IMR-90 (cell line): ENCODE measurements at regions not wholly inside any gene's neighbourhood (a gene's known extent, or its start where the extent isn't known, plus 50 kb on each side); places are given as distances from the start of the nearest gene placed in this dataset.
"Not testable (repeated sequence)": the region's sequence is repeated elsewhere in the genome, so short reads cannot be mapped to it uniquely, and the experiment has no call there.

Experiments
- ATAC-seq: fragments of 200-7000 bp; cut with Tn5 transposase; 2 replicates; pipeline ENCODE4 v1.9.1; 2020; ENCODE audit warnings: low read depth, mild to moderate bottlenecking, moderate library complexity
- BruUV-seq: library from RNA; stranded (reverse); fragments of 400-500 nt; replicated peaks from 2 replicates; lab custom pipeline; 2021; lab: Mats Ljungman, UMichigan
- CTCF ChIA-PET: fragments of 300-600 bp; formaldehyde crosslinking; extraction: SDS; loops from one replicate; lab custom pipeline; 2021; ENCODE audit warnings: antibody characterized with exemption; lab: Yijun Ruan, JAX
- POLR2A ChIA-PET: fragments of 300-600 bp; sonication (Branson Sonifier 250); formaldehyde crosslinking; loops from one replicate; lab custom pipeline; 2022; ENCODE audit warnings: antibody characterized with exemption; ENCODE audit not compliant: unreplicated experiment; lab: Charles Lee
- DNase-seq: peaks from one replicate; pipeline ENCODE4 v3.0.0; 2013
- H2AFZ ChIP-seq: replicated peaks from 2 replicates; pipeline ENCODE3; 2013; ENCODE audit warnings: low read length, mild to moderate bottlenecking; ENCODE audit not compliant: poor library complexity
- H2AK5ac ChIP-seq: 2 replicates; pipeline ENCODE4 v1.6.1; 2013; ENCODE audit warnings: low read depth, low read length, inconsistent platforms
- H2AK9ac ChIP-seq: replicated peaks from 2 replicates; pipeline ENCODE3; 2013; ENCODE audit warnings: mild to moderate bottlenecking, low read depth, low read length, moderate library complexity; ENCODE audit not compliant: poor library complexity
- H2BK120ac ChIP-seq: 2 replicates; pipeline ENCODE4 v1.6.1; 2013; ENCODE audit warnings: low read depth, low read length, inconsistent platforms
- H2BK15ac ChIP-seq: 3 replicates; pipeline ENCODE4 v1.6.1; 2013; ENCODE audit warnings: low read depth, low read length, inconsistent platforms
- H2BK20ac ChIP-seq: 2 replicates; pipeline ENCODE4 v1.6.1; 2013; ENCODE audit warnings: low read depth, mild to moderate bottlenecking, inconsistent platforms, low read length, moderate library complexity
- H2BK5ac ChIP-seq: 2 replicates; pipeline ENCODE4 v1.6.1; 2013; ENCODE audit warnings: mild to moderate bottlenecking, low read depth, low read length, inconsistent platforms; ENCODE audit not compliant: poor library complexity, severe bottlenecking
- H3K14ac ChIP-seq: replicated peaks from 2 replicates; pipeline ENCODE4 v1.6.1; 2013; ENCODE audit warnings: low read depth, low read length, inconsistent platforms
- H3K18ac ChIP-seq: 2 replicates; pipeline ENCODE4 v1.6.1; 2013; ENCODE audit warnings: low read depth, low read length, control low read depth
- H3K23ac ChIP-seq: 2 replicates; pipeline ENCODE4 v1.6.1; 2013; ENCODE audit warnings: low read depth, low read length, inconsistent platforms
- H3K27ac ChIP-seq: 2 replicates; pipeline ENCODE4 v1.5.1; 2013; ENCODE audit warnings: mild to moderate bottlenecking, control low read depth, low read length; ENCODE audit not compliant: insufficient read depth
- H3K27me3 ChIP-seq: 2 replicates; pipeline ENCODE4 v1.6.1; 2013; ENCODE audit warnings: low read length; ENCODE audit not compliant: control insufficient read depth, insufficient read depth
- H3K36me3 ChIP-seq: 2 replicates; pipeline ENCODE4 v1.6.1; 2013; ENCODE audit warnings: low read length, mixed read lengths; ENCODE audit not compliant: control insufficient read depth, insufficient read depth
- H3K4ac ChIP-seq: 2 replicates; pipeline ENCODE4 v1.6.1; 2013; ENCODE audit warnings: low read depth, low read length, inconsistent platforms
- H3K4me1 ChIP-seq: 2 replicates; pipeline ENCODE4 v1.6.1; 2013; ENCODE audit warnings: low read length, mixed read lengths; ENCODE audit not compliant: control insufficient read depth, insufficient read depth
- H3K4me2 ChIP-seq: 2 replicates; pipeline ENCODE4 v1.6.1; 2013; ENCODE audit warnings: low read depth, mild to moderate bottlenecking, control low read depth, low read length, moderate library complexity
- H3K4me3 ChIP-seq: 2 replicates; pipeline ENCODE4 v1.5.1; 2013; ENCODE audit warnings: low read depth, mild to moderate bottlenecking, control low read depth, low read length, moderate library complexity; ENCODE audit not compliant: insufficient read depth
- H3K56ac ChIP-seq: 2 replicates; pipeline ENCODE4 v1.6.1; 2013; ENCODE audit warnings: low read length, inconsistent platforms; ENCODE audit not compliant: insufficient read depth; ENCODE audit errors: extremely low read depth
- H3K79me1 ChIP-seq, 2 experiments: 2 replicates each; pipeline ENCODE4 v1.6.1; 2013; ENCODE audit warnings: low read length in 2 of 2, inconsistent platforms in 1 of 2, low read depth in 1 of 2
- H3K9ac ChIP-seq: 2 replicates; pipeline ENCODE4 v1.6.1; 2013; ENCODE audit warnings: low read depth, low read length, control low read depth
- H3K9me1 ChIP-seq: 2 replicates; pipeline ENCODE4 v1.6.1; 2013; ENCODE audit warnings: low read length, inconsistent platforms; ENCODE audit not compliant: insufficient read depth
- H3K9me3 ChIP-seq: 2 replicates; pipeline ENCODE4 v1.6.1; 2013; ENCODE audit warnings: low read length; ENCODE audit not compliant: control insufficient read depth, insufficient read depth
- H4K20me1 ChIP-seq: 2 replicates; pipeline ENCODE4 v1.6.1; 2013; ENCODE audit warnings: low read length, inconsistent platforms; ENCODE audit not compliant: insufficient read depth
- H4K5ac ChIP-seq: 2 replicates; pipeline ENCODE4 v1.6.1; 2013; ENCODE audit warnings: mild to moderate bottlenecking, low read depth, low read length, control low read depth
- H4K8ac ChIP-seq, 2 experiments: 2 replicates each; pipeline ENCODE4 v1.6.1; 2013; ENCODE audit warnings: low read depth in 2 of 2, low read length in 2 of 2, control low read depth in 1 of 2, inconsistent platforms in 1 of 2
- H4K91ac ChIP-seq: 2 replicates; pipeline ENCODE4 v1.6.1; 2013; ENCODE audit warnings: low read depth, low read length, inconsistent platforms; ENCODE audit not compliant: insufficient read depth
- WGBS, 2 experiments: methylation state at CpG; one replicate each; pipeline versions ENCODE4 v1.1.5 to v1.1.7; 2013; ENCODE audit warnings: missing lambda C conversion rate in 2 of 2; ENCODE audit not compliant: insufficient read length in 1 of 2; ENCODE audit errors: extremely low coverage in 2 of 2; 5-methylcytosine and 5-hydroxymethylcytosine counted together
- dilution Hi-C: fragments of 300-500 bp; cut with HindIII; formaldehyde crosslinking; loops from one replicate; pipeline ENCODE4 v1.14.3; 2018; ENCODE audit warnings: low sequenced_read_pairs; ENCODE audit not compliant: unreplicated experiment
- in situ Hi-C: fragments of 300-500 bp; cut with MboI; formaldehyde crosslinking; loops from 3 replicates; pipeline ENCODE4 v1.14.3; 2019; ENCODE audit warnings: low sequenced_read_pairs, inconsistent platforms, mixed read lengths
- intact Hi-C: fragments of 100-400 bp; cut with micrococcal nuclease; formaldehyde crosslinking; loops from 2 replicates; pipeline ENCODE4 v1.10.0; 2022

DNA sequence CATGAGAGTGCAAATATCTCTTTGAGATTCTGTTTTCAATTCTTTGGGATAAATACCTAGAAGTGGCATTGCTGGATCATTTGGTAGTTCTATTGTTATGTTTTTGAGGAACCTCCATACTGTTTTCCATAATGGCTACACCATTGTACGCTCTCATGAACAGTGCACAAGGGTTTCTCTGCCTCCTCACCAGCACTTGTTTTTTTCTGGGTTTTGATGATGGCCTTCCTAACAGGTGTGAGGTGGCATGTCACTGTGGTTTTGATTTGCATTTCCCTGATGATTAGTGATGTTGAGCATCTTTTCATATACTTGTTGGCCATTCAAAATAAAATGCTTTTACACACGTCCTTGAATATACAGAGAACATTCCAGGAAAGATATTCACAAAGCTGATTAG, 96.2 kb downstream of the CDRT15L2 start:
- H2AFZ ChIP-seq, dilution Hi-C loops, H3K9me3 ChIP-seq, H3K4me1 ChIP-seq, DNase-seq, H4K20me1 ChIP-seq, intact Hi-C loops, H4K5ac ChIP-seq, H3K18ac ChIP-seq, H2BK20ac ChIP-seq, ATAC-seq, H3K23ac ChIP-seq, H4K91ac ChIP-seq, H2BK5ac ChIP-seq, H3K9me1 ChIP-seq, H3K14ac ChIP-seq, H2BK15ac ChIP-seq, CTCF ChIA-PET, H3K56ac ChIP-seq, H3K4me2 ChIP-seq, POLR2A ChIA-PET, in situ Hi-C loops, H3K4me3 ChIP-seq, H3K9ac ChIP-seq, H3K27me3 ChIP-seq, H3K4ac ChIP-seq, H3K36me3 ChIP-seq, H3K27ac ChIP-seq, H4K8ac ChIP-seq, H2BK120ac ChIP-seq, H2AK9ac ChIP-seq, BruUV-seq, H2AK5ac ChIP-seq, H3K79me1 ChIP-seq: not testable (repeated sequence)
- no CpG with 5 or more reads among the region's 2 CpGs for WGBS, 2 experiments

DNA sequence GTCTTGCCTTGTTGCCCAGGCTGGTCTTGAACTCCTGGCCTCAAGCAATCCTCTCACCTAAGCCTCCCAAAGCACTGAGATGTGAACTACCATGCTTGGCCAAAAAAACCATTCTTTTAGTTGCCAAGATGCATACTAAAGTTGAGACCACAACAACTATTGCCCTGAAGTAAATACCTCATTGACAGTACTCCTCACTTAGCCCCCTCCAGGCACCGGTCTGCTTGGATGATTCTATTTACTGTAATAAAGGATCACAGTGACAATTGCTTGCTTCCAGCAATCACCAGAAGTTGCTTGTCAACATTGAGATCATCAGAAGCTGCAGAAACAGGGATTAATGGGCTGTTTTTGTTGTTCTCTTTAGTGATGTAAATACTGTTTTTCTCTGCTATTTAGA, 97.1 kb downstream of the CDRT15L2 start:
- H2BK15ac ChIP-seq, H2BK20ac ChIP-seq, H3K9me3 ChIP-seq, DNase-seq, POLR2A ChIA-PET, intact Hi-C loops, H2AK5ac ChIP-seq, H3K27ac ChIP-seq, H2BK5ac ChIP-seq, H3K9me1 ChIP-seq, H2AK9ac ChIP-seq, H3K4ac ChIP-seq, H4K8ac ChIP-seq, in situ Hi-C loops, H2AFZ ChIP-seq, dilution Hi-C loops, H3K36me3 ChIP-seq, H4K5ac ChIP-seq, H3K18ac ChIP-seq, H3K4me3 ChIP-seq, ATAC-seq, H4K91ac ChIP-seq, H3K56ac ChIP-seq, H3K4me1 ChIP-seq, H2BK120ac ChIP-seq, H3K27me3 ChIP-seq, H4K20me1 ChIP-seq, BruUV-seq, H3K9ac ChIP-seq, H3K14ac ChIP-seq, H3K4me2 ChIP-seq, H3K79me1 ChIP-seq, H3K23ac ChIP-seq, CTCF ChIA-PET: not testable (repeated sequence)
- WGBS, 2 experiments: no CpG with 5 or more reads among the region's 1 CpG
